GM12878 (cell line): ENCODE measurements at regions not wholly inside any gene's neighbourhood (a gene's known extent, or its start where the extent isn't known, plus 50 kb on each side); places are given as distances from the start of the nearest gene placed in this dataset.

Experiments used
- ATAC-seq: fragments of 200-7000 bp; cut with Tn5 transposase; 3 replicates; pipeline ENCODE4 v1.9.1; 2020; ENCODE audit warnings: mild to moderate bottlenecking, moderate library complexity
- BruUV-seq: library from RNA; stranded (reverse); fragments of 400-500 nt; replicated peaks from 2 replicates; lab custom pipeline; 2021; lab: Mats Ljungman, UMichigan
- CTCF ChIA-PET: fragments of 300-600 bp; sonication (Branson Sonifier 250); formaldehyde crosslinking; extraction: SDS; loops from one replicate; lab custom pipeline; 2021; ENCODE audit warnings: inconsistent platforms; lab: Yijun Ruan, JAX
- POLR2A ChIA-PET: fragments of 350-600 bp; formaldehyde crosslinking; extraction: SDS; loops from one replicate; lab custom pipeline; 2021; ENCODE audit warnings: inconsistent platforms; lab: Charles Lee
- RAD21 ChIA-PET: fragments of 300-600 bp; sonication (Branson Sonifier 250); formaldehyde crosslinking; loops from one replicate; lab custom pipeline; 2023; ENCODE audit warnings: antibody characterized with exemption; ENCODE audit not compliant: unreplicated experiment; lab: Charles Lee
- SMC1A ChIA-PET: fragments of 300-600 bp; sonication (Branson Sonifier 250); formaldehyde crosslinking; loops from one replicate; lab custom pipeline; 2023; ENCODE audit not compliant: unreplicated experiment, uncharacterized antibody; lab: Charles Lee
- DNase-seq: peaks from one replicate; pipeline ENCODE4 v3.0.0-alpha.2; 2011; ENCODE audit warnings: low read depth, low spot score
- FAIRE-seq: peaks from 3 replicates; lab custom pipeline; 2011; peaks lifted over from hg19 to GRCh38; lab: Jason Lieb, UNC
- H2AFZ ChIP-seq: 2 replicates; pipeline ENCODE4 v1.6.0; 2011; ENCODE audit warnings: low read depth, low read length, control low read depth; ENCODE audit not compliant: control insufficient read depth
- H3K27ac ChIP-seq: 2 replicates; pipeline ENCODE4 v1.5.1; 2011; ENCODE audit warnings: control low read depth; ENCODE audit not compliant: control insufficient read depth, insufficient read depth
- H3K27me3 ChIP-seq, 2 experiments: replicated peaks in 1 of 2; 2 replicates each; pipeline versions ENCODE4 v1.6.0 to v1.6.1; 2011; ENCODE audit warnings: low read length in 1 of 2; ENCODE audit not compliant: control insufficient read depth in 2 of 2, insufficient read depth in 2 of 2
- H3K36me3 ChIP-seq, 2 experiments: 2 replicates each; pipeline ENCODE4 v1.5.1; 2011; ENCODE audit warnings: low read length in 1 of 2; ENCODE audit not compliant: control insufficient read depth in 2 of 2, insufficient read depth in 2 of 2
- H3K4me1 ChIP-seq: 2 replicates; pipeline ENCODE4 v1.6.1; 2011; ENCODE audit warnings: mild to moderate bottlenecking, low read length, moderate library complexity, mixed read lengths; ENCODE audit not compliant: control insufficient read depth, insufficient read depth
- H3K4me2 ChIP-seq: 2 replicates; pipeline ENCODE4 v1.6.0; 2011; ENCODE audit warnings: control low read depth; ENCODE audit not compliant: control insufficient read depth, insufficient read depth
- H3K4me3 ChIP-seq: fragments of 200-600 bp; sonication (generic); 2 replicates; pipeline ENCODE4 v1.5.1; 2016
- H3K79me2 ChIP-seq: 2 replicates; pipeline ENCODE4 v1.6.0; 2011; ENCODE audit warnings: low read length; ENCODE audit not compliant: control insufficient read depth, insufficient read depth
- H3K9ac ChIP-seq: 2 replicates; pipeline ENCODE4 v1.8.0; 2011; ENCODE audit warnings: low read length, control low read depth, mixed read lengths; ENCODE audit not compliant: control insufficient read depth, insufficient read depth
- H3K9me3 ChIP-seq: replicated peaks from 3 replicates; pipeline ENCODE4 v1.5.1; 2011; ENCODE audit warnings: mild to moderate bottlenecking, low read length; ENCODE audit not compliant: control insufficient read depth, insufficient read depth
- H4K20me1 ChIP-seq: 2 replicates; pipeline ENCODE4 v1.6.0; 2011; ENCODE audit not compliant: control insufficient read depth, insufficient read depth
- CREM ChIP-seq: IDR thresholded peaks from 2 replicates; pipeline ENCODE4 v1.6.1; 2014; ENCODE audit warnings: antibody characterized with exemption, low read depth
- DPF2 ChIP-seq: fragments of 450-650 bp; IDR thresholded peaks from 2 replicates; pipeline ENCODE4 v1.6.1; 2017; ENCODE audit warnings: mild to moderate bottlenecking
- FOS ChIP-seq: IDR thresholded peaks from 3 replicates; pipeline ENCODE4 v1.6.1; 2011; ENCODE audit warnings: borderline replicate concordance; ENCODE audit not compliant: insufficient read length; ENCODE audit errors: extremely low read depth
- MTA3 ChIP-seq: IDR thresholded peaks from 2 replicates; pipeline ENCODE4 v1.6.1; 2012; ENCODE audit warnings: low read length, inconsistent platforms, borderline replicate concordance
- POLR2AphosphoS2 ChIP-seq: IDR thresholded peaks from 2 replicates; pipeline ENCODE4 v1.6.1; 2011; ENCODE audit warnings: low read depth, mild to moderate bottlenecking, low read length, improper control_type of control experiment, moderate library complexity
- SMAD1 ChIP-seq: fragments of 450-650 bp; IDR thresholded peaks from 2 replicates; pipeline ENCODE4 v1.6.1; 2018; ENCODE audit warnings: mild to moderate bottlenecking, low read depth; ENCODE audit not compliant: partially characterized antibody
- SRF ChIP-seq, 2 experiments: IDR thresholded peaks; 2 replicates each; pipeline ENCODE4 v1.6.1; 2011; ENCODE audit warnings: low read depth in 2 of 2, low read length in 2 of 2, mild to moderate bottlenecking in 1 of 2, moderate library complexity in 1 of 2
- STAT1 ChIP-seq: fragments of 450-650 bp; conservative IDR thresholded peaks from 2 replicates; pipeline ENCODE4 v1.6.1; 2014; ENCODE audit warnings: antibody characterized with exemption, mild to moderate bottlenecking
- YBX1 ChIP-seq: fragments of 450-650 bp; IDR thresholded peaks from 2 replicates; pipeline ENCODE4 v1.6.1; 2016; ENCODE audit warnings: antibody characterized with exemption
- WGBS: methylation state at CpG from one replicate; pipeline ENCODE4 v1.1.6; 2016; ENCODE audit warnings: low lambda C conversion rate; ENCODE audit not compliant: insufficient replicate concordance, insufficient coverage; ENCODE audit errors: missing lambda C conversion rate; 5-methylcytosine and 5-hydroxymethylcytosine counted together
- in situ Hi-C: fragments of 300-500 bp; cut with MboI; formaldehyde crosslinking; loops from 9 replicates; pipeline ENCODE4 v1.14.3; 2018; ENCODE audit warnings: mixed read lengths
- intact Hi-C: fragments of 100-400 bp; cut with micrococcal nuclease; formaldehyde crosslinking; loops from one replicate; pipeline ENCODE4 v1.14.2; 2022; ENCODE audit not compliant: unreplicated experiment
- TF ChIP-seq, protein P1 (sequence below): fragments of 450-650 bp; IDR thresholded peaks from 2 replicates; pipeline ENCODE4 v1.6.1; 2016; ENCODE audit warnings: mild to moderate bottlenecking
- TF ChIP-seq, protein P2 (sequence below): IDR thresholded peaks from 2 replicates; pipeline ENCODE4 v1.6.1; 2011; ENCODE audit warnings: borderline replicate concordance, low read depth, mild to moderate bottlenecking, moderate library complexity, mixed read lengths, low read length; ENCODE audit not compliant: insufficient read depth; ENCODE audit errors: extremely low read length
- TF ChIP-seq, protein P3 (sequence below): fragments of 450-650 bp; formaldehyde crosslinking; IDR thresholded peaks from 2 replicates; pipeline ENCODE4 v1.4.0; 2022; ENCODE audit warnings: mild to moderate bottlenecking, moderate library complexity

DNA sequence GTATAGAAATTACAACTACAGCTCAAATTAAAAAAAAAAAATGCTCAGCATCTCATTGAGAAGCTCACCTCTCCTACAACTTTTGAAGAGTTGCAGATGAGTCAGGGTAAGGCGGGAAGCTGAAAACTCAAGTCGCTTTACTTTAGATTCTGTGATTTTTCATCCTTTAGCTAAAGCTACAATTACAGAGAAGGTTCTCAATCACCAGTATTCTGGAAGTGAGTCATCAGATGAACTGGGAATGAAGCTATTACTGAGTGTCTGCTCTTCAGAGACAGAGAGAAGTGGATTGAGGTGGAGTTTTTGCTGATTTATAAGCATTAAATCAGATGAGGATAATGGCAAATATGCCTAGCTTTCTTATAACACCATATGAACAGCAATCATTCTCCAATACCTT, 91.9 kb downstream of the TFAP2A start (continued):
- TF ChIP-seq DPF2 (no peak), STAT1 (no peak), POLR2AphosphoS2 (no peak)

DNA sequence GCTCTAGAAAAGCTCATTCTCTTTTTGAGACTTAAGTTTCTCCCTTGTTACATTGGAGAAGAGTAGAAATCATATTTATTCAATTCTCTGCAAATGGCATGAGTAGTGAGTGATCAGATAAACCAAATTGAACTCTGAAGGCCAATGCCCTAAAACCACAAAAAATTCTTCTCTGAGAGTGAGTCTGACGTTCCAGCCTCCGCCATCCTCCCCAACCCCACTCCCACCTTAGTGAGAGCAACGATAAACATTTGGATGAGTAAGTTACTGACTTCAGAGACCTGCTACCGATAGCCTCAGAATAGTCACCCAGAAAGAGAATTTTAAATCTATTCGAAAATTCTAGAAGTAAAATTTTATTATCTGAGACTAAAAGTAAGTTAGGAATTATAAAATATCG, 94.6 kb downstream of the TFAP2A start:
- H3K4me3 ChIP-seq, result no peak overlapping the region
- CTCF ChIA-PET, result no interaction called here
- no peak overlapping the region for H3K27ac ChIP-seq
- no peak overlapping the region for H3K9ac ChIP-seq
- WGBS, result 25% methylated on average over 5 of the region's 6 CpGs
- DNase-seq, result no peak
- no peaks in the 10 kb centered on the region for H4K20me1 ChIP-seq
- intact Hi-C loops, result no loop called here
- POLR2A ChIA-PET, result no interaction called here
- no peak overlapping the region for H3K4me2 ChIP-seq
- H3K27me3 ChIP-seq, result no peaks in the 10 kb centered on the region; a peak in 1 of 4 replicates
- RAD21 ChIA-PET, result no interaction called here
- H3K36me3 ChIP-seq, result no peaks in the 10 kb centered on the region
- TF ChIP-seq DPF2 (no peak), CREM (no peak), FOS (no peak), MTA3 (no peak), YBX1 (no peak), SMAD1 (no peak), SRF (IDR thresholded peaks at IDR 0.05; ENCODE audit: low read depth in 2 of 2, low read length in 2 of 2) (no peak)
- TF ChIP-seq, protein P1, sequence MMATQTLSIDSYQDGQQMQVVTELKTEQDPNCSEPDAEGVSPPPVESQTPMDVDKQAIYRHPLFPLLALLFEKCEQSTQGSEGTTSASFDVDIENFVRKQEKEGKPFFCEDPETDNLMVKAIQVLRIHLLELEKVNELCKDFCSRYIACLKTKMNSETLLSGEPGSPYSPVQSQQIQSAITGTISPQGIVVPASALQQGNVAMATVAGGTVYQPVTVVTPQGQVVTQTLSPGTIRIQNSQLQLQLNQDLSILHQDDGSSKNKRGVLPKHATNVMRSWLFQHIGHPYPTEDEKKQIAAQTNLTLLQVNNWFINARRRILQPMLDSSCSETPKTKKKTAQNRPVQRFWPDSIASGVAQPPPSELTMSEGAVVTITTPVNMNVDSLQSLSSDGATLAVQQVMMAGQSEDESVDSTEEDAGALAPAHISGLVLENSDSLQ, result no peak
- TF ChIP-seq, protein P2, sequence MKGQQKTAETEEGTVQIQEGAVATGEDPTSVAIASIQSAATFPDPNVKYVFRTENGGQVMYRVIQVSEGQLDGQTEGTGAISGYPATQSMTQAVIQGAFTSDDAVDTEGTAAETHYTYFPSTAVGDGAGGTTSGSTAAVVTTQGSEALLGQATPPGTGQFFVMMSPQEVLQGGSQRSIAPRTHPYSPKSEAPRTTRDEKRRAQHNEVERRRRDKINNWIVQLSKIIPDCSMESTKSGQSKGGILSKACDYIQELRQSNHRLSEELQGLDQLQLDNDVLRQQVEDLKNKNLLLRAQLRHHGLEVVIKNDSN, result no peak
- TF ChIP-seq, protein P3, sequence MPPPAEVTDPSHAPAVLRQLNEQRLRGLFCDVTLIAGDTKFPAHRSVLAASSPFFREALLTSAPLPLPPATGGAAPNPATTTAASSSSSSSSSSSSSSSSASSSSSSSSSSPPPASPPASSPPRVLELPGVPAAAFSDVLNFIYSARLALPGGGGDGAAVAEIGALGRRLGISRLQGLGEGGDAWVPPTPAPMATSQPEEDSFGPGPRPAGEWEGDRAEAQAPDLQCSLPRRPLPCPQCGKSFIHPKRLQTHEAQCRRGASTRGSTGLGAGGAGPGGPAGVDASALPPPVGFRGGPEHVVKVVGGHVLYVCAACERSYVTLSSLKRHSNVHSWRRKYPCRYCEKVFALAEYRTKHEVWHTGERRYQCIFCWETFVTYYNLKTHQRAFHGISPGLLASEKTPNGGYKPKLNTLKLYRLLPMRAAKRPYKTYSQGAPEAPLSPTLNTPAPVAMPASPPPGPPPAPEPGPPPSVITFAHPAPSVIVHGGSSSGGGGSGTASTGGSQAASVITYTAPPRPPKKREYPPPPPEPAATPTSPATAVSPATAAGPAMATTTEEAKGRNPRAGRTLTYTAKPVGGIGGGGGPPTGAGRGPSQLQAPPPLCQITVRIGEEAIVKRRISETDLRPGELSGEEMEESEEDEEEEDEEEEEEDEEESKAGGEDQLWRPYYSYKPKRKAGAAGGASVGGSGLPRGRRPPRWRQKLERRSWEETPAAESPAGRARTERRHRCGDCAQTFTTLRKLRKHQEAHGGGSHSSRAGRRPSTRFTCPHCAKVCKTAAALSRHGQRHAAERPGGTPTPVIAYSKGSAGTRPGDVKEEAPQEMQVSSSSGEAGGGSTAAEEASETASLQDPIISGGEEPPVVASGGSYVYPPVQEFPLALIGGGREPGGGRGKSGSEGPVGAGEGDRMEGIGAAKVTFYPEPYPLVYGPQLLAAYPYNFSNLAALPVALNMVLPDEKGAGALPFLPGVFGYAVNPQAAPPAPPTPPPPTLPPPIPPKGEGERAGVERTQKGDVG (CRISPR knock-in tag), result no peak
- TF ChIP-seq, all 136 proteins: peak for 0
- in situ Hi-C loops, result no loop called here
- H3K9me3 ChIP-seq, result no peaks in the 10 kb centered on the region
- H2AFZ ChIP-seq, result no peak overlapping the region
- H3K79me2 ChIP-seq, result no peaks in the 10 kb centered on the region
- no peaks in the 10 kb centered on the region for H3K4me1 ChIP-seq
- SMC1A ChIA-PET, result no interaction called here
- FAIRE-seq (no peak), ATAC-seq (no peak)
- BruUV-seq, result no TSS peak
